GM23248 (cell line): ENCODE measurements at regions not wholly inside any gene's neighbourhood (a gene's known extent, or its start where the extent isn't known, plus 50 kb on each side); places are given as distances from the start of the nearest gene placed in this dataset.

ENCODE experiments used
- EZH2 ChIP-seq: fragments of 200-600 bp; sonication (generic); IDR thresholded peaks from 2 replicates; pipeline ENCODE4 v1.6.1; 2018; ENCODE audit warnings: antibody characterized with exemption, mild to moderate bottlenecking; ENCODE audit not compliant: insufficient read depth, poor library complexity, severe bottlenecking
- EZH2phosphoT487 ChIP-seq: fragments of 200-600 bp; sonication (generic); IDR thresholded peaks from 2 replicates; pipeline ENCODE4 v1.6.1; 2018; ENCODE audit warnings: antibody characterized with exemption, moderate library complexity, mild to moderate bottlenecking, low read depth; ENCODE audit not compliant: insufficient read depth

- no peak for TF ChIP-seq EZH2
- TF ChIP-seq EZH2phosphoT487: no peak
Measured at GRCh38 chr22:19622061-19622441, 92.3 kb upstream of the SEPTIN5 start.
